HL-60 (cell line): ENCODE measurements at regions not wholly inside any gene's neighbourhood (a gene's known extent, or its start where the extent isn't known, plus 50 kb on each side); places are given as distances from the start of the nearest gene placed in this dataset.

ENCODE experiments used
- GABPA ChIP-seq: IDR thresholded peaks from 2 replicates; pipeline ENCODE4 v1.6.1; 2012; ENCODE audit warnings: low read depth
- REST ChIP-seq: IDR thresholded peaks from 2 replicates; pipeline ENCODE4 v1.6.1; 2012; ENCODE audit warnings: low read depth; ENCODE audit not compliant: insufficient replicate concordance
- TF ChIP-seq, protein P1 (sequence below): IDR thresholded peaks from one replicate; pipeline ENCODE4 v1.5.1; 2011; ENCODE audit warnings: low read length, control low read depth, inconsistent platforms; ENCODE audit not compliant: insufficient read depth

- no peak for TF ChIP-seq REST
- TF ChIP-seq, protein P1, sequence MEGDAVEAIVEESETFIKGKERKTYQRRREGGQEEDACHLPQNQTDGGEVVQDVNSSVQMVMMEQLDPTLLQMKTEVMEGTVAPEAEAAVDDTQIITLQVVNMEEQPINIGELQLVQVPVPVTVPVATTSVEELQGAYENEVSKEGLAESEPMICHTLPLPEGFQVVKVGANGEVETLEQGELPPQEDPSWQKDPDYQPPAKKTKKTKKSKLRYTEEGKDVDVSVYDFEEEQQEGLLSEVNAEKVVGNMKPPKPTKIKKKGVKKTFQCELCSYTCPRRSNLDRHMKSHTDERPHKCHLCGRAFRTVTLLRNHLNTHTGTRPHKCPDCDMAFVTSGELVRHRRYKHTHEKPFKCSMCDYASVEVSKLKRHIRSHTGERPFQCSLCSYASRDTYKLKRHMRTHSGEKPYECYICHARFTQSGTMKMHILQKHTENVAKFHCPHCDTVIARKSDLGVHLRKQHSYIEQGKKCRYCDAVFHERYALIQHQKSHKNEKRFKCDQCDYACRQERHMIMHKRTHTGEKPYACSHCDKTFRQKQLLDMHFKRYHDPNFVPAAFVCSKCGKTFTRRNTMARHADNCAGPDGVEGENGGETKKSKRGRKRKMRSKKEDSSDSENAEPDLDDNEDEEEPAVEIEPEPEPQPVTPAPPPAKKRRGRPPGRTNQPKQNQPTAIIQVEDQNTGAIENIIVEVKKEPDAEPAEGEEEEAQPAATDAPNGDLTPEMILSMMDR: no peak
- TF ChIP-seq GABPA: no peak
Measured at GRCh38 chr9:90016272-90016671, 411.5 kb downstream of the GADD45G start.
